Gastrocnemius medialis (tissue), 4 donors: ENCODE measurements at regions not wholly inside any gene's neighbourhood (a gene's known extent, or its start where the extent isn't known, plus 50 kb on each side); places are given as distances from the start of the nearest gene placed in this dataset.

Experiments used
- CTCF ChIP-seq, 5 experiments: fragments of 450-650 bp in 3 of 5; fragments of 200-600 bp in 2 of 5; sonication (generic) in 2 of 5; IDR thresholded peaks in 4 of 5; conservative IDR thresholded peaks in 1 of 5; 1 replicate in 4 of 5; 2 replicates in 1 of 5; pipeline ENCODE4 v1.5.1; 2016 to 2019; ENCODE audit warnings: antibody characterized with exemption in 5 of 5, mild to moderate bottlenecking in 3 of 5, moderate library complexity in 3 of 5
- POLR2A ChIP-seq, 2 donors: fragments of 450-650 bp; IDR thresholded peaks; one replicate each; pipeline ENCODE4 v1.6.1; 2017; ENCODE audit warnings: antibody characterized with exemption in 2 of 2, mild to moderate bottlenecking in 2 of 2, moderate library complexity in 2 of 2

- TF ChIP-seq CTCF (IDR thresholded peaks at IDR 0.05 in 4 of 5, conservative IDR thresholded peaks at IDR 0.05 in 1 of 5): no peak
- no peak for TF ChIP-seq POLR2A (IDR thresholded peaks at IDR 0.05)
Measured at GRCh38 chr5:133662578-133662977, 50.2 kb upstream of the FSTL4 start.
